ENCODE measurements at regions not wholly inside any gene's neighbourhood (a gene's known extent, or its start where the extent isn't known, plus 50 kb on each side); places are given as distances from the start of the nearest gene placed in this dataset.

DNA sequence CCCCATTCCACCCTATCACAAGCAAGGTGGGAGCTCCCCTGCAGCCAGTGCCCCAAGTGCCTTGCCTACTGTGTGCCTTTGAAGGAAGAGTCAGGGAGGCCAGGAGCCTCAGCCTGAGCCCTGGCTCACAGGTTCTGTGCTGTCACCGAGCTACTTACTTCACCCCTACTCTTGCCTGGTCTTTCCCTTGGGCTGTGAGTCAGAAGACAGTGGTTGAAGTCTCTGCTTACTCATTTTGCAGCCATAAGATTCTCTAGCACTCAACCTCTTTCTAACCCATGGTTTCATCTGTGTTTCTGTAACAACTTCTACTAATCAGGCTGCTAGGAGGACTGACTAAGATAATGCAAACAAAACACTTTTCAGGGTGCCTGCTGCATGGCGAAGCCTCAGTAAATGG lies 114.5 kb downstream of the PLCE1 start:
- H3K27ac Mint-ChIP-seq = no peak overlapping the region

DNA sequence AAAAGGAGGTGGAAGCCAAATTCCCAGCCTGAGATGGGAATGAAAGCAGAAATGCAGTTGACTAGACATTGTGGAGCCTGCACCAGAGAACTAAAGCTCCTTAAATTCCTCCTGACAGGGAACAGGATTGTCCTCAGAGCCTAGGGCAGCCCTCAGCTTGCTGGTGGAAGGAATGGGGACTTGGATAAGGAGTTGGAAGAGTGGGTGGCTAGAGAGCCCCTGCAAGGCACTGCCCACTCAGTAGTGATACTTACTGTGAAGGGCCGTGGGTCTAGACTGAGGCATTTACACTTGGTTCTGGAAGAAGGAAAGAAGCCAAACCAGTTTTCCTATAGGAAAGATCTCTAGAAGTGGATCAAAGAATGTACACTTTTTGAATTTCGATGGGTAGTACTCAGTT lies 117.6 kb downstream of the PLCE1 start:
- H2AFZ ChIP-seq (ENCODE audit: insufficient read depth, low read depth, low read length, poor library complexity, severe bottlenecking) = no peak overlapping the region
- Mint-ChIP-seq H3K9me3 (ENCODE audit: insufficient read depth) (no peaks in the 10 kb centered on the region), H3K27me3 (peaks cover 9% of the 10 kb centered on the region), H3K27ac (no peak overlapping the region), H3K4me3 (no peak overlapping the region), H3K4me1 (no peaks in the 10 kb centered on the region)
- no peaks in the 10 kb centered on the region for H3K4me1 ChIP-seq (ENCODE audit: control insufficient read depth in 2 of 2, insufficient read depth in 2 of 2, low read length in 2 of 2)
- DNase-seq (no peak), ATAC-seq (ENCODE audit: low read depth) (no peak)
- no peak overlapping the region for H3K27ac ChIP-seq (ENCODE audit: low read length in 2 of 2)
- TF ChIP-seq, protein P1, sequence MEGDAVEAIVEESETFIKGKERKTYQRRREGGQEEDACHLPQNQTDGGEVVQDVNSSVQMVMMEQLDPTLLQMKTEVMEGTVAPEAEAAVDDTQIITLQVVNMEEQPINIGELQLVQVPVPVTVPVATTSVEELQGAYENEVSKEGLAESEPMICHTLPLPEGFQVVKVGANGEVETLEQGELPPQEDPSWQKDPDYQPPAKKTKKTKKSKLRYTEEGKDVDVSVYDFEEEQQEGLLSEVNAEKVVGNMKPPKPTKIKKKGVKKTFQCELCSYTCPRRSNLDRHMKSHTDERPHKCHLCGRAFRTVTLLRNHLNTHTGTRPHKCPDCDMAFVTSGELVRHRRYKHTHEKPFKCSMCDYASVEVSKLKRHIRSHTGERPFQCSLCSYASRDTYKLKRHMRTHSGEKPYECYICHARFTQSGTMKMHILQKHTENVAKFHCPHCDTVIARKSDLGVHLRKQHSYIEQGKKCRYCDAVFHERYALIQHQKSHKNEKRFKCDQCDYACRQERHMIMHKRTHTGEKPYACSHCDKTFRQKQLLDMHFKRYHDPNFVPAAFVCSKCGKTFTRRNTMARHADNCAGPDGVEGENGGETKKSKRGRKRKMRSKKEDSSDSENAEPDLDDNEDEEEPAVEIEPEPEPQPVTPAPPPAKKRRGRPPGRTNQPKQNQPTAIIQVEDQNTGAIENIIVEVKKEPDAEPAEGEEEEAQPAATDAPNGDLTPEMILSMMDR (IDR thresholded peaks at IDR 0.05) = no peak
- no peak for TF ChIP-seq EZH2 (IDR thresholded peaks at IDR 0.05; ENCODE audit: borderline replicate concordance, insufficient read depth, low read depth, low read length, poor library complexity, severe bottlenecking)
- H3K36me3 ChIP-seq (replicated peaks in 1 of 2; ENCODE audit: control extremely low read depth in 1 of 2, control insufficient read depth in 1 of 2, extremely low read depth in 1 of 2, insufficient read depth in 2 of 2, low read length in 1 of 2) = no peaks in the 10 kb centered on the region
- no peaks in the 10 kb centered on the region for H4K20me1 ChIP-seq (ENCODE audit: control insufficient read depth, insufficient read depth, low read length, poor library complexity, severe bottlenecking)
- ChIA-PET POLR2A (no interaction called here), CTCF (no interaction called here)
- no peak overlapping the region for H3K4me2 ChIP-seq (replicated peaks; ENCODE audit: low read depth, low read length, poor library complexity, severe bottlenecking)
- WGBS (ENCODE audit: insufficient coverage) = 78% methylated on average over 2 of the region's 2 CpGs
- intact Hi-C loops (cut with micrococcal nuclease) = no loop called here
- no peak overlapping the region for H3K4me3 ChIP-seq (ENCODE audit: control extremely low read depth in 1 of 5, extremely low read depth in 1 of 5, insufficient read depth in 1 of 5, low read depth in 2 of 5, low read length in 4 of 5)
- H3K27me3 ChIP-seq (replicated peaks in 1 of 4; ENCODE audit: control extremely low read depth in 1 of 4, control insufficient read depth in 3 of 4, insufficient read depth in 4 of 4, low read length in 3 of 4) = no peaks in the 10 kb centered on the region
- H3K9me3 ChIP-seq (ENCODE audit: control extremely low read depth in 1 of 3, control insufficient read depth in 2 of 3, insufficient read depth in 1 of 3, low read length in 2 of 3) = no peaks in the 10 kb centered on the region
- no peak overlapping the region for H3K9ac ChIP-seq (ENCODE audit: low read length)
- H3K79me2 ChIP-seq (ENCODE audit: control insufficient read depth, insufficient read depth, low read length) = no peaks in the 10 kb centered on the region

More for the DNA sequence above, 114.5 kb downstream of the PLCE1 start:
- Histone ChIP-seq H3K36me3 (replicated peaks in 1 of 2; ENCODE audit: control extremely low read depth in 1 of 2, control insufficient read depth in 1 of 2, extremely low read depth in 1 of 2, insufficient read depth in 2 of 2, low read length in 1 of 2) (no peaks in the 10 kb centered on the region), H3K9ac (ENCODE audit: low read length) (no peak overlapping the region), H3K4me3 (ENCODE audit: control extremely low read depth in 1 of 5, extremely low read depth in 1 of 5, insufficient read depth in 1 of 5, low read depth in 2 of 5, low read length in 4 of 5) (no peak overlapping the region), H4K20me1 (ENCODE audit: control insufficient read depth, insufficient read depth, low read length, poor library complexity, severe bottlenecking) (no peaks in the 10 kb centered on the region), H3K27ac (ENCODE audit: low read length in 2 of 2) (no peak overlapping the region), H3K79me2 (ENCODE audit: control insufficient read depth, insufficient read depth, low read length) (no peaks in the 10 kb centered on the region), H3K4me1 (ENCODE audit: control insufficient read depth in 2 of 2, insufficient read depth in 2 of 2, low read length in 2 of 2) (no peaks in the 10 kb centered on the region), H2AFZ (ENCODE audit: insufficient read depth, low read depth, low read length, poor library complexity, severe bottlenecking) (no peak overlapping the region), H3K4me2 (replicated peaks; ENCODE audit: low read depth, low read length, poor library complexity, severe bottlenecking) (no peak overlapping the region), H3K27me3 (replicated peaks in 1 of 4; ENCODE audit: control extremely low read depth in 1 of 4, control insufficient read depth in 3 of 4, insufficient read depth in 4 of 4, low read length in 3 of 4) (no peaks in the 10 kb centered on the region), H3K9me3 (ENCODE audit: control extremely low read depth in 1 of 3, control insufficient read depth in 2 of 3, insufficient read depth in 1 of 3, low read length in 2 of 3) (no peaks in the 10 kb centered on the region)
- intact Hi-C loops (cut with micrococcal nuclease) = no loop called here
- Mint-ChIP-seq H3K4me3 (no peak overlapping the region), H3K9me3 (ENCODE audit: insufficient read depth) (no peaks in the 10 kb centered on the region), H3K4me1 (no peaks in the 10 kb centered on the region), H3K27me3 (peaks cover 9% of the 10 kb centered on the region)
- CTCF ChIA-PET = no interaction called here
- POLR2A ChIA-PET = no interaction called here
- DNase-seq (no peak), ATAC-seq (ENCODE audit: low read depth) (no peak)
- 67% methylated on average over 1 of the region's 2 CpGs for WGBS (ENCODE audit: insufficient coverage)
- no peak for TF ChIP-seq EZH2 (IDR thresholded peaks at IDR 0.05; ENCODE audit: borderline replicate concordance, insufficient read depth, low read depth, low read length, poor library complexity, severe bottlenecking)
- TF ChIP-seq, protein P1 (IDR thresholded peaks at IDR 0.05) = no peak
